D721Med (cell line): ENCODE measurements at regions not wholly inside any gene's neighbourhood (a gene's known extent, or its start where the extent isn't known, plus 50 kb on each side); places are given as distances from the start of the nearest gene placed in this dataset.

Source experiments
- DNase-seq: peaks from one replicate; pipeline ENCODE4 v3.0.0; 2011; ENCODE audit warnings: low spot score; ENCODE audit not compliant: insufficient read length
- FAIRE-seq: peaks from 2 replicates; lab custom pipeline; 2011; peaks lifted over from hg19 to GRCh38; lab: Jason Lieb, UNC
- CTCF ChIP-seq: IDR thresholded peaks from 2 replicates; pipeline ENCODE4 v1.5.1; 2012; ENCODE audit warnings: mild to moderate bottlenecking, control low read depth; ENCODE audit not compliant: insufficient read depth; ENCODE audit errors: missing control alignments

DNA sequence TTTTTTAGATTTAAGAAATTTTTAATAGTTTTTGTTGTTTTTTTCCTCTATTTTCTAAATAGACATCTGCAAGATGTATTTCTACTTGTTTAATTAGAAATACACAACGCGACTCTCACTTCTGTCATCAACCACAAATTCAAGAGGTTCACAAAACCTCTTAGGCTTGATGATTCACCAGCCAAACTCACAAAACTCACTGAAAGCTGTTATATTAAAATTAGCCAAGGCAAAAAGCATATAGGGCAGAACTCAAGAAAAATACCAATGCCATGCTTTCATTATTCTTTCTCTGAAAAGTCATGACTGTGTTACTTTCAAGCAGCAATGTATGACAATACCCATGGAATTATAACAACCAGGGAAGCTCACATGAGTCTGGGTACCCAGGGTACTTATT is 487.0 kb upstream of the RGS18 start:
- FAIRE-seq = peak; percentile 51
- no peak for TF ChIP-seq CTCF
- no peak for DNase-seq

DNA sequence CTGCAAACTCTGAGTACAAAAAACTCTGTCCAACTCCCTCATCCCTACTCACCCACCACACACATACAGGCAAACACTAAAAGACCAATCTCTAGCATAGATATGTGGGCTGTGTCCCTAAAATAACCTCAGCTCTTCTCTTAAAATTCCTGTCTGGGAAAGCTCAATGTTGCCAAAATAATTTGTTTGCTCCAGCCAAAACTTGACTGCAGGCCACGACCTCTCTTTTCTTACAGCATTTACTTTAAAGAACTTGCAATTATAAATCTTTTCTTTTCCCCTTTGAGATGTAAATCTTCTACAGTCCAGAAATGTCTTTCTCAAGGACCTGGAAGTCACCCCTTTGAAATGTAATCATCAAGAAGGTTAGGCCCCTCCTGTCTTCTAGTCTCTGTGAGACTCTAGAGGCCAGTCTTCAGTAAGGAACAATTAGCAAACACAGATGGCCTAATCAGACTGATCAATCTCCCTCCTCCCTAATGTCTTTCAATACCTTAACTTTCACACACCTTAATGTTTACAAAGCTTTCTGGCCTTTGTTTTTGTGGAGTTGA is 483.6 kb upstream of the RGS18 start:
- no peak for TF ChIP-seq CTCF
- DNase-seq = no peak
- FAIRE-seq = peak; percentile 29

DNA sequence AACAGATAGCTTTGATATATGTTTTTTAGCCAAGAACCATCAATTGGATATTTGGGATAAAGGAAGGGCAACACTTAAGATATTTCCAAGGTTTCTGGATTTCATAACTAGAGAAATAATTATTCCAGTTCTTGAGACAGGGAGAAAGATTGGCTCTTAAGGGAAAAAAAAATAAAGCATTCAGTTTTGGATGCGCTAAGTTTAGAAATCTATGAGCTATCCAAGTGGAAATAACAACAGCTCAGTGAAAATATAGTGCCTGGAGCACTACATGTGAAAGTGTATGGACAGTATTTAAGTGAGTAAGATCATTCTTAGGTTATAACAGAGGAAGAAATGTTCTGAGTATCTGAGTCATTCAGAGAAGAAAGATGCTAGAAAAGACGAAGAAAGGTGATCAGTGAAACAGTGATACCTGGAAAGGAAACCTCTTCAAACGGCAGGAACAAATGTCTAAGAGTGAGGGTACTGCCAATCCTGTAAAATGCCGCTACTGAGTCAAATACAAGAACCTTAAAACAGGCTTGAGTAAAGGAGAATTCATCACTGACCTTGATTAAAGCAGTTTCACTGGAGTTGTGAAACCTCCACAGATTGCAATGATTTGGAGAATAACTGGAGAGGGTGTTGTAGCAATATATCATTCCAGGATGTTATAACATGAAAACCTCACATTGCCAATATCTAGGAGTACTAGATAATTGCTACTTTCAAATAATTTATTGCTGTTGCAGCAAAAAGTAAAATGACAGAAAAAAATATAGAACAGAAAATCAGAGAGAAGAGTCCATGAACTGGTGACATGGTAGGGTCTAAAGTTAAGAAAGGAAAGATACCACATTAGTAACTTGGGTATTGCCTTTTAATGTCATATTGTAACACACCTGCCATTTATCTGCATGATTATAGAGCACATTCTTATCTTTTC is 482.1 kb upstream of the RGS18 start:
- FAIRE-seq (peak; percentile 32), DNase-seq (no peak)
- no peak for TF ChIP-seq CTCF

DNA sequence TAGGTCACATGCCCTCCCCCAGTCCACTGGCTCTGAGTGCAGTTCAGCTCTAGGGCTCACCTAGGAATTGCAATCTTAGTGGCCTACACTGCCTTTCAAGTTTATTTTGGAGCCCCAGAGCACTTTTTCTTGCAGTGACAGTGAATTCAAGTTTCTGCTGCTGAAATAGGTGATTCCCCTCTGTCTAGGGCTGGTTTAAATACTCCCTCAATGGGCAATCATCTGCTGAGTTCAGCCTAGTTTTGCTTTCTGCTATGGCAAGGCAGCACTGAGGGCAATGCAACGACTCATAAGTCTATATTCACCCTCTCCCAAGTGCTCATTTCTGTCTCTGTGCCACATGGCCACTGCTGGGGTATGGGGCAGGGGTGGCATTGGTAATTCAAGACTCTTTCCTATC is 472.6 kb upstream of the RGS18 start:
- TF ChIP-seq CTCF = no peak
- FAIRE-seq = no peak
- no peak for DNase-seq

GRCh38 chr1:191687721-191688120 is 470.5 kb upstream of the RGS18 start:
- FAIRE-seq = no peak
- DNase-seq = no peak
- TF ChIP-seq CTCF = no peak

GRCh38 chr1:191690931-191691330 is 467.3 kb upstream of the RGS18 start:
- FAIRE-seq (no peak), DNase-seq (no peak)
- no peak for TF ChIP-seq CTCF

DNA sequence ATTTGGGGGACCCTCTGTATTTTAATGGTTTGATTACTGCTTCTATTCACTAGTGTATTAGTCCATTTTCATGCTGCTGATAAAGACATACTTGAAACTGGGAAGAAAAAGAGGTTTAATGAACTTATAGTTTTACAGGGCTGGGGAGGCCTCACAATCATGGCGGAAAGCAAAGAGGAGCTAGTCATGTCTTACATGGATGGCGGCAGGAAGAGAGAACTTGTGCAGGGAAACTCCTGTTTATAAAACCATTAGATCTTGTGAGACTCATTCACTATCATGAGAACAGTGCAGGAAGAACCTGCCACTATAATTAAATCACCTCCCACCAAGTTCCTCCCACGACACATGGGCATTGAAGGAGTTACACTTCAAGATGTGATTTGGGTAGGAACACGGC is 464.5 kb upstream of the RGS18 start:
- no peak for TF ChIP-seq CTCF
- DNase-seq = no peak
- no peak for FAIRE-seq
